ENCODE measurements at regions not wholly inside any gene's neighbourhood (a gene's known extent, or its start where the extent isn't known, plus 50 kb on each side); places are given as distances from the start of the nearest gene placed in this dataset.

DNA sequence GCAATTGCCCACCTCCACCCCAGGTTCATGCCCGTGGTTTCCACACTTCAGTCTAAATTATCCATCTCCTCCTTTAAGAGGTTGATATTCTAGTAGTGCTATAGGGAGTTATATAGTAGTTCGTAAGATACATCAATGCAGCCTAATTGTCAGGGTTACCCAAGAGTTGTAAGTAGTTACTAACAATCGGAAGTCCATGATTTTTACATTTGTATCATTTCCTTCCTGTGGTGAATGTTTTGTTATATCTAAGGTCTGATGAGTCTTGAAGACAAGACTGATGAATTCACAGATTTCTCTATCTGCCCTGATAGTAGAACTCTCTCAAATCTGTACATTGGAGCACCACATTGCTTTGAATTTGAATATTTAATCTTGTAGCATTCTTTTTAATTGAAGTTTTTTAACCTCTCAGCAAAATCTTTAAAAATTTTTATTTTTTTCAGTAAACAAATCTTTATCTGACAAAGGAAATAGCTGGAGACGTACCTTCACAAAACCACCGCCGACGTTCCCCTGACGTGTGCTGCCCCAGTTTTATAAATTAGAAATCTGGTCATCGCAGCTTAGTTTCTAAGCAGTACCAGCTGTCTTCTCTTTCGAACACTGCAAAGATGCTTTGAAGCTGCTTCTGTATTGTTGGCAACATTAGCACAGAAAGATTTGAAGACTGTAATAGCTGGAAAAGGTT is 264.5 kb downstream of the SOCS6 start:
- TF ChIP-seq, protein P1, sequence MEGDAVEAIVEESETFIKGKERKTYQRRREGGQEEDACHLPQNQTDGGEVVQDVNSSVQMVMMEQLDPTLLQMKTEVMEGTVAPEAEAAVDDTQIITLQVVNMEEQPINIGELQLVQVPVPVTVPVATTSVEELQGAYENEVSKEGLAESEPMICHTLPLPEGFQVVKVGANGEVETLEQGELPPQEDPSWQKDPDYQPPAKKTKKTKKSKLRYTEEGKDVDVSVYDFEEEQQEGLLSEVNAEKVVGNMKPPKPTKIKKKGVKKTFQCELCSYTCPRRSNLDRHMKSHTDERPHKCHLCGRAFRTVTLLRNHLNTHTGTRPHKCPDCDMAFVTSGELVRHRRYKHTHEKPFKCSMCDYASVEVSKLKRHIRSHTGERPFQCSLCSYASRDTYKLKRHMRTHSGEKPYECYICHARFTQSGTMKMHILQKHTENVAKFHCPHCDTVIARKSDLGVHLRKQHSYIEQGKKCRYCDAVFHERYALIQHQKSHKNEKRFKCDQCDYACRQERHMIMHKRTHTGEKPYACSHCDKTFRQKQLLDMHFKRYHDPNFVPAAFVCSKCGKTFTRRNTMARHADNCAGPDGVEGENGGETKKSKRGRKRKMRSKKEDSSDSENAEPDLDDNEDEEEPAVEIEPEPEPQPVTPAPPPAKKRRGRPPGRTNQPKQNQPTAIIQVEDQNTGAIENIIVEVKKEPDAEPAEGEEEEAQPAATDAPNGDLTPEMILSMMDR (CRISPR knock-in tag; IDR thresholded peaks at IDR 0.05): no peak
- TF ChIP-seq ZNF703 (CRISPR knock-in tag; IDR thresholded peaks at IDR 0.05; ENCODE audit: borderline replicate concordance) (no peak), ZNF432 (CRISPR knock-in tag; IDR thresholded peaks at IDR 0.05; ENCODE audit: borderline replicate concordance) (no peak), POLR2AphosphoS5 (IDR thresholded peaks at IDR 0.05; ENCODE audit: low read depth, low read length) (no peak), POLR2A (IDR thresholded peaks at IDR 0.05; ENCODE audit: insufficient read depth in 1 of 2, low read depth in 2 of 2, low read length in 2 of 2) (no peak), ETV6 (CRISPR knock-in tag; conservative IDR thresholded peaks at IDR 0.05) (no peak), ASH2L (IDR thresholded peaks at IDR 0.05; ENCODE audit: insufficient read length, low read depth, low read length) (no peak), MYC (CRISPR knock-in tag; IDR thresholded peaks at IDR 0.05; ENCODE audit: borderline replicate concordance) (no peak), ZNF12 (CRISPR knock-in tag; IDR thresholded peaks at IDR 0.05) (no peak), RELA (CRISPR knock-in tag; IDR thresholded peaks at IDR 0.05) (no peak), NFE2L1 (CRISPR knock-in tag; IDR thresholded peaks at IDR 0.05; ENCODE audit: borderline replicate concordance) (no peak)
- TF ChIP-seq, protein P2, sequence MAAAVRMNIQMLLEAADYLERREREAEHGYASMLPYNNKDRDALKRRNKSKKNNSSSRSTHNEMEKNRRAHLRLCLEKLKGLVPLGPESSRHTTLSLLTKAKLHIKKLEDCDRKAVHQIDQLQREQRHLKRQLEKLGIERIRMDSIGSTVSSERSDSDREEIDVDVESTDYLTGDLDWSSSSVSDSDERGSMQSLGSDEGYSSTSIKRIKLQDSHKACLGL (CRISPR knock-in tag; IDR thresholded peaks at IDR 0.05): no peak

Data from HepG2 (cell line).